ENCODE measurements at regions not wholly inside any gene's neighbourhood (a gene's known extent, or its start where the extent isn't known, plus 50 kb on each side); places are given as distances from the start of the nearest gene placed in this dataset.
"Not testable (repeated sequence)": the region's sequence is repeated elsewhere in the genome, so short reads cannot be mapped to it uniquely, and the experiment has no call there.

DNA sequence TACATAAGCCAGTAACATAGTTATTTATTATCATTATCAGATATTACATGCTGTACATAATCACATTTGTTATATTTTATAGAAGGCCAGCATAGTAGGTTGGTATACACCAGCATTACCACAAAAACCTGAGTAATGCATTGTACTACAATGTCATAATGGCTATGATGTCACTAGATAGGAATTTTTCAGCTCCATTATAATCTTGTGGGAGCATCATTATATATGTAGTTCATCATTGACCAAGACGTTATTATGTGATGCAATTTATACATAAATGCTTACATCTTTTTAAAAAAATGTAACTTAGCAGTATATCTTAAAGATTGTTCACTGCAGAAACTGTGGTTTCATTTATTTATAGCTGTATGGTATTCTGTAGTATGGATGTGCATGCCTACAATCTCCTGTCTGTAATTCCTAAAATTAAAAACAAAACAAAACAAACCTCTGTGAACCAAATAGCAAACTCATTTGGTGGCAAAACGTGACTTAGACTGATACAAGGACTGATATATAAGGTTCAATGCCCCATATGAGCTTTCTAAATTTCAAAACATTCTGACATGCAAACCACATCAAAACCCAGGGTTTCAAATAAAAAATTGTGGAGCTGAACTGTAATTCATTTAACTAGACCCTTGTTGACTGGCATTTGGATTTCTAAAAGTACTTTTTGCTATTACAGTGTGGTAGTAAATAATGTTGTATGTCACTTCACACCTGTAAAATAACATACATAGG is 250.9 kb downstream of the DLEU7 start:
- no peak for DNase-seq

DNA sequence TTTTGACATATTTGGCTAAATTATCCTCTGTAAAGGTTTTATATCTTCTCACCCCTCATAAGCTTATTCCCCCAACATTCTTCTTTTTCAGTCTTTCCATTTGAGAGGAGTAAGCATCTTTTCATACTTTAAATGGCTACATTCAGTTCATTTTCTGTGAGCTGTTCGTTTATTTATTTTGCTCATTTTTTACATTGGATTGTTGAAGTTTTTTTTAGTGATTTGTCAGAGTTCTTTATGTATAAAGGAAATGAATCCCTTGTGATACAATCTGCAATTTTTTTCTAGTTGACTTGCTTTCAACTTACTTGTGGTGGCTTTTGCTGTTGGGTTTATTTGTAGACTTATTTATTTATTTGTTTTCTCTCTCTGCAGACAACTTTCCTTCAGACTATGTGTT is 250.3 kb downstream of the DLEU7 start:
- DNase-seq = no peak

DNA sequence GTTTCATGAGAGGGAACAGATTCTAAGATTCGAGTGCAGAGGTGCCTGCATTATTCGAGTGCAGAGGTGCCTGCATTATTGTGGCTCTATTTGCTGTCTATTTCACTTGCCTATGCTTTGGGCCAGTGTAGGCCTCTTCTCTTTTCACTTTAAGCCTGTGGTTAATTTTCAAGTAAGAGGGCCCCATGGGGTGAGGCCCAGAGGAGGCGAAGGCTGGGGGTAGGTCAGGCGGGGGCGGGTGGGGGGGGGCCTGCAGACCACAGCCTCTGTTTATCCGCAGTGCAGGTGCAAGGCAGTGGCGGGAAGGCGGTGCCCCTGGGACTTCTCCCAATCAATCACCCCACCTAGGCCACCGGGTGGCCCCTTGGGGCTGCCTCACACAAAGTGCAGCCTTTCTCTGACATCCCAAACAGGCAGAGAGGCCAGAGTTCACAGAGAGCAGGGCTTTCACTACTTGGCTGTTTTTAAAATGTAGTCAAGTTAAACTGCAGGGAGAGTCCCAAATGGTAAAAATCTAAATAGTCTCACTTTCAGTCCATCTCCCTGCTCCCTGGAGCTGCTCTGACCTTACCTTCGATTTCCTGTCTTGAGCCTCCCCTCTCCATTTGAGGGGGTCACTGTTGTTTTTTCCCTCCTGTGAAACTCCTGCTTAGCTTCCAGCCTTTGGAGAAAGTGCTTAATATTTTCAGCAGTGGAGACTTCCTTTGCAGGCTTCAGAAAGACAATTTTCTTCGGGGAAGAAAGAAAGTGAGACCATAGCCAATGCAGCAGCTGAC is 249.0 kb downstream of the DLEU7 start:
- peak in 3 of 51 donors; percentile 1 to 12 (median 4) for DNase-seq

DNA sequence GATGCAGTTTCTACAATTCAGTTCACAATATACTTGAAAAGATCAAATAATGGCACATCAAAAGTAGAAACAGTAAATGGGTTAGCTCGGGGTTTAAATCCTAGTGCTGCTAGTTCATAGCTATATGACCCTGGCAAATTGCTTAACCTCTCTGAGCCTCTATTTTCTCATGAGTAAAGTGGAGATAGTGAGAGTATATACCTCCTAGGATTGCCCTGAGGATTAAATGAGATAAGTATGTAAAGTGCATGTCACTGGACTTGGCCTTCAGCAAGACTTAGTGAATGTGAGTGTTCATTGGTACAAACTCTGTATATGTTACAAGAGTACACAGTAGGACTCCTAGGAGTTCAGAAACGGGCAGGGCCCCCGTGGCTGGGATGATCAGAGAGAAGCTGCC is 248.3 kb downstream of the DLEU7 start:
- DNase-seq = no peak

DNA sequence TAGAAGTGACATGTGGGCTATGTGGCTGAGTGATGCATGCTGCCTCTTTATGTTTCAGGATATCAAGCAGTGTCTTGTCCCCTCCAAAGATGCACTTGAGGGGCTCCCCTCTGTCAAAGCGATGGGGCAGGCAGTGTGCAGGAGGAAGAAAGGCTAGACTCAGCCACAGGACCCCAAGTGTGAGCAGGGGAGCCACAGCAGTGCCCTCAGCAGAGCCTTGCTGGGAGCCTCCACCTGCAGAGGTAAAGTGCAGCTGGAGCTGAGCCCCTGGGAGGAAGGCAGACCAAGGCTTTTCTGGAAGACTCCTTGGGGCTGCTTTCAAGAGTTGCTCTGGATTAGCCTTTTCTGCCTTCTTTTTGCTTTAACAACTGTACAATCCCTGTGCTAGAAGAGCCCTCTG is 247.3 kb downstream of the DLEU7 start:
- DNase-seq = no peak

DNA sequence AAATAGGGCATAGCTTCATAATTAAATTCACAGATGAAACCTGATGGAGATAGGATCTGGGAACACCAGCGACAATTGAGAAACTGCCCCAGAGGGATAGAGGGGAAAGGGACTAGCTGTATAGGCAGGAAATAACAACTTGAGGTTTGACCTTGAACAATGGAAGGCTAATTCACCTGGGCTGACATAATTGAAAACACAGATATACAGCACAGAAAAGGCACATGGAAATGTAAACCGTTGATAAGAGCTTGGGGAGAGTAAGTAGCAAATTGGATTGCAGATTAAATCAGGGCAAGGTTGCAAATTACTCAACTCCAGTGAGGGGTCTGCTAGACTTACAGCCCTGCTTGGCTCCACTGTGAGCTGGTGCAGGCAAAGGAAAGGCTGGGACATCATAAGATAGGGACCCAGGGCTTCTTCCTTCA is 246.7 kb downstream of the DLEU7 start:
- DNase-seq = no peak

DNA sequence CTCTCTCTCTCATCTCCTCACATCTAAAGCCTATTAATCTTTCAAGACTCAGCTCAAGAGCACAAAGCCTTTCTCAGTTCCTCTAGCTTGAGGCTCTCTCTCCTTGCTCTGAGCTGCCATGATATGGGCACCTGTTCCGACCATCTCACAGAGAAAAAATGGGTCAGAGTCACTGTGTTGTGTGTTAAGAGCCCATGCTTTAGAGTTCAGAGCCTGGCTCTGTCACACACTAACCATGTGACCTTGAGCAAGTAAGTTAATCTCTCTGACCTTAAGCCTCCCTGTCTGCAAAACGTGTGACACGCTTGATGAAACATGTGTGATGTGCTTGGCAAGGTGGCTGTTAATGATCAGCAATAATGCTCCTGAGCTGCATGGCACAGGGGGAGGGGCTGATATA is 245.2 kb downstream of the DLEU7 start:
- no peak for DNase-seq

DNA sequence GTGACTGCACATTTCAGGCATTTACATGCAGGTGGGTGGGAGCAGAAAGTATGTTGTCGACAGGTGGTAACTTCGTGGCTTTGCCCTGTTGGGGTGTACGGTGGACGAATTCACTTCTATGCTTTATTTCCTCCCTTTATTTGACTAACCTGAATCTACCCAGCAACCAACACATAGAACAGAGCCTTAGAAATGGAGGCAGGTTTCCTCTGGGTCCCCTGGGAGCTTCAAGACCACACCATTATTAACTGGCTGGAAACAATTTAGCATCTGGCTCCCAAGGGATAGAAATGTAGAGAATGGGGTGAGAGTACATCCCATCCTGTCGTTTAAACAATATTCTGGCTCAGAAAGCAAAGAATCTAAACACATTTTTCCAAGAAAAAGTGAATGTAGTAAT is 244.4 kb downstream of the DLEU7 start:
- no peak for DNase-seq

DNA sequence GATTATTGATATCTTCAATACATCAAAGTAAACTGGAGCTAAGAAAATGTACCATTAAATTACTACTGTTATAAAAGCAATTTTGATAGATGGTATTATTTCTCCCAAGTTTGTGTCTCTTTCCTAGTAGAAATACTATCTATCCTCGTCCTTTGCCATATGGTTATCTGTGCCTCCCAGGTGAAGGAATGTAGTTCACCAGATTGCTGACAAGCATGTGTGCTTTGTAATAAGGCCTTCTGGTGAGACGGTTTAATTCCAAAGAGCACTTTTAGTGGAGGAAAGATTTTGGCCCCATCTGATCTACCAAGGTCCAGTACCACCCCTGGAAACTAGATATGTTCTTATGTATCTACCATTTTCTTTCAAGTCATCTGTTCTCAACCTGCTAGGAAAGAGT is 243.6 kb downstream of the DLEU7 start:
- DNase-seq = no peak

DNA sequence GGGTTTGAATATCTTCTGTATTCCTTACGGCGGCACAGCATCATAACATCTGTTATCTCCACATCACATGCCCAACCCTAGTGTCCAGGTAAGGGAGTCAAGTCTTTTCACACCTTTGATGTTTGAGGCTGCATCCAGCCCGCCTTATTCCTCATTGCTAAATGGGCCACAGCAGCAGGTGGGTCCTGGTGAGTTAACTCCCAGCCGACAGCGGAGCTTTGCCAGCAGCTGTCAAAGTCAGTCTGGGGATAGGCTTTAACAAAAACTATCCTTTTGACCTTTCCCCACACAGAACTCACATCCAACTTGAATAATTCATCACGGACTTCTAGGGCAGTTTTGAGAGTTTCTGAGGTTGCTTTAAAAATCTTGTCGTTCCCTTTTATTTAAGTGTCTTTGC is 235.1 kb downstream of the DLEU7 start:
- no peak for DNase-seq

DNA sequence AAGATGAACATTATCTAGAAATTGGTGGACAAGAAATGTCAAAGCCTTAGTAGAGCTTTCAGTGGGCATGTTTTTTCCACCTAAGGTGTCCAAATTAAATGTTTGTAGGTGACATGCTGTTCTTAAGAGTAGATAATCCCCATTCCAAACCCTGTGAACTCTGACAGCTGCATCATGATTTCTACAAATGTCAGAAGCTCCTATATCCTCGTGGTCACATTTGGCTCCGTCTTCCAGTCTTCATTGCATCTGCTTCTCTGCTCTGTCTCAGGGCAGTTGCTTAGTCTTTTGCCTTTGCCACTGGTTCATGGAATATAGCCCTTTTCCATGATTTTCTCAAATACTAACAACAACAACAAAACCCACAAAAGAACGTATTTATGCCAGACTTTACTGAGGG is 234.5 kb downstream of the DLEU7 start:
- no peak for DNase-seq

DNA sequence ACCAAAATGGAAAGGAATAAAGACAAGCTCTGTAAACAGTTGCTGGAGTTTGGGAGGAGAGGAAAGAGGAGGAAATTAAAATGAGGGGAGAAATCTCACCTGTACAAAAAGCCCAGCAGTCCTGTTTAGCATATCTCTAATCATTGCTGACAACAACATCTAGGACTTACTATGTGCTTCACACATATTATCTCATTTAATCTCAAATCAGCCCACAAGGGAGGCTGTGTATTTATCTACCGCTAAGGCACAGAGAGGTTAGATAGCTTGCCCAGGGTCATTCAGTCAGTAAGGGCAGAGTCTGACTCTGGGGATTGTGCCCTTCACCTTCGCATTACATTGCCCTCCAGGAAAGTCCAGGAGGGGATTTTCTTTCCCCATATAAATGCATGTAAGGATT is 233.3 kb downstream of the DLEU7 start:
- DNase-seq = no peak

DNA sequence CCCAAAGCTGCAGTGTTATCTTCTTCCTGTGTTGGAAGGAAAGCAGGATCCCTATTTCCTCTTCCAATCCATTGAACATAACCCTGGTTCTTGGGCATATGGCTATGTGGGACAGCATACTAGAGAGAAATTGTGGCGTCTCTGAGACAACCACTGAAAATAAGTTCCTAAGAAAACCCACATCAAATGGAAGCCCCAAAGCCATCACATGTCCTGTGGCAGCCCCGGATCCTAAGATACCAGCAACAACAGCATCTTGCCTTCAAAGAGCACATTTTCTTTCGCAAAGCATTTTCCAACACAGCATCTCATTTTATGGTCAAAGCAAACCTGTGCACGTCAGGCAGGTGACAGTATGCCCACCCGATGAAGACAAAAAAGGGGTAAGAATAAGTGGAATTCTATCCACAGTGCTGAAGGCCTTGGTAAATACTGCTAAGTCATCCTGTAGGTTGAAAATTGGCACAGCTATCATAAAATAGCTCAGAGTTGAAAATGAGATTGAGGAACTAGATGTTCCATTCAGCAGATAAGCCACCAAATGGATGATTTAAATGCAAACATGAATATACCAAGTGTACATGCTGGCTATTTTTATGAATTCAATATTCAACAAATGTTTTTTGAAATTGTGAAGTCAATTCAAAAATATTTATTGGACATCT is 232.2 kb downstream of the DLEU7 start:
- no peak for DNase-seq

DNA sequence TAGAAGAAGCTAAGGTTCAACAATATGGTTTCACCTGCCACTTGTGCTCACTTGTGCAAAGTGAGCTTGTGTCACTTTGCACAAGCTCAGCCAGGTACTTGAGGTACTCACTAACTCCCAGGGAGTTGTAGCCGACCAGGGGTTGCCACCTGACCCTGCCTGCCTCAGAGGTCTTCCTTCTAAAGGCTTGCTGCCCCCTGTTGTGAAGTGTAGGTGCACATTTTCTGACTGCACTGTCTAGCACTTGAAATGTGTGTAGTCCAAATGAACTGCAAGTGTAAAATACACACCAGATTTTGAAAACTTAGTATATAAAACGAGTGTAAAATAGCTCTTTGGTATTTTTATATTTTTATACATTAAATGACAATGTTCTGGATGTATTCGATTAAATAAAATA is 230.8 kb downstream of the DLEU7 start:
- no peak for DNase-seq

DNA sequence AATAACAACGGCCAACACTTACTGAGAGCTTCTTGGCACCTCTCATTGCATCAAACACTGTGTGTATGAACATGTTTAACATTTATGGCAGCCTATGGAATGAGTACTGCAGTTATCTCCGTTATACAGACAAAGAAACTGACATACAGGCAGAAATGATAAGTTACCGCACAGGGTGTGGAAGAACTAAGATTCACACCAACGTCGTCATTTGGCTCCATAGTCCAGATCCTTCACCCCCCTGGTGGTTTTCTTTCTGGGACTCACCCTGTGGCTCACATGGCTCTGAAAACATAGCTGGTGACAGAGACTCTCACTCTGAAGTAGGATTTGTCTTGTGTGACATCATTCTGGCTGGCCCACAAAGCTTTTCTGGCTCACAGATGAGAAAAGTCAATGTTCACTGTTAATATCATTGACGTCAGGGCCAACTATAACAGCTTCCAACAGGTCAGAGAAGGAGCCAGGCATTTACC is 230.1 kb downstream of the DLEU7 start:
- no peak for DNase-seq

DNA sequence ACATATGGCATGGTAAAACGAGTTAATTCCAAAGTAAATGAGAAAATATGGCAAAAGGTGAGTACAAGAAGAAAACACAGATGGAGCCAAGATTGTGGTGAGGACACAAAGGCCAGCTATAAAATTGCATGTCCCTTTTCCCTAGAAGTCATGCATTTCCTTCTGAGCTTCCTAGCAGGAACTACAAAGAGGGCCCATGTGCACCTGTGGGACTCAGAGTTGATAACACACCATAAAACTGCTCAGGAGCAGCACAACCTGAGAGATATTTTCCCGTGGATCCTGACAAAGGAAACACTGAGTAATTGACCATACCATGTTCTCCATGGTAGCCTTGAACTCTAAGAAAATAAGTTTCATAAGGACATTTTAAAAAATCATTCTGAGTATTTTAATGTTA is 228.3 kb downstream of the DLEU7 start:
- no peak for DNase-seq

DNA sequence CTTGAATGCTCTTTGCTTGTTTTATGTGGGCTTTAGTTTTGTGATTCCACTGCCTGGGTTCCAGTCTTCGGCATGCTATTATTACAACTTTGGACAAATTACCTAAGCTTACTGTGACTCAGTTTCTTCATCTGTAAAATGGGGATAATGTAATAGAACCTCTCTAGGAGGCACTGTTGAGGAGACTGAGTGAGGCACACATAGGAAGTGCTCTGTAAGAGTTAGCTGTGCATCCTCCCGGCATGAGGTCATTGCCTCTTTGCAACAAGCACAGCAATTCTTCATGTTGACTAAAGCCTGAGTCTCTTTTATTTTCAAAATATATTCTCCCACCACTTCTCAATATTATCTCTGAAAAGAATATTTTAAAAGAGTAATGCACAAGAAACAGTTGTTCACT is 227.4 kb downstream of the DLEU7 start:
- DNase-seq = no peak

DNA sequence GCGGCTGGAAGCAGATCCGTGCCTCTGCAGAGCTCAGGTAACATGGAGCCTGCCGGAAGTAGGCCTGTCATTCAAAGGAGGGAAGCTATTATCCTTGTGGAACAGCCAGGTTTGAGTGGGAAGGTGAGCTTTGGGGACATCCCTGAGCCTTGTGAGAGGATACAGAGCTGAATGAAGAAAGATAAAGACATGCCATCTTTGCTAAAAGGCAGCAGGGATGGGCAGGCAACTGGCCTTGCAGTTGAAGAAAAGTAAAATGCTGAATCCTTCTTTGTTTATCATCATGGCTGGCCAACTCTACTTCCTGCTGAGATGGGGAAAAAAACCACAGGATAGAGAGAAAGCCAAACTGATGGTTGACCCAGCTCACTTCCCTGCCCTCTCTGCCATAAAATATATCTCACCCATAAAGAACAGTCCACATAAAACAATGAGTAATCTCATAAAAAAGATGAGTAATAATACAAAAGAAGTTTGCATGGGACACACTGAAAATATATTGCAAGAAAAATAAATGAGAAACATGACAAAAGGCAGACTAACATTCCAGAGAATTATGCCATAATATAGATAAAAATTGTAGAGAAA is 226.3 kb downstream of the DLEU7 start:
- no peak for DNase-seq

DNA sequence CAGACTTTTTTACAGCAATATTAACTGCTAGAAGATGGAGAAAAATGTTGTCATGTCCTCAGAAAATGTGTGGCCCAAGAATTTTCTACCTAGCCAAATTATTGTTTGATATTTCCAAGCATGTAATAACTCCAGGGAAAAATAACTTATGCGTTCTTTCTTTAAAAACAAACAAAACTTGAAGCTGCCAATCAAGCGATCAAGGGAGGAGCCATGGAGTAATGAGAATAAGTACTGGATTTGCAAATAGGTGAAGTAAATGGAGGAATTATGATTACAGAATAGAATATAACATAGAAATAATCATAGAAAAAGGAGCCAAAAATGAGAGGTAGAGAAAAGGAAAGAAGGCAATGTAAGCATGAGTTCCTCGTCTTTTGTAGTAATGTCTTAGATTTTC is 225.3 kb downstream of the DLEU7 start:
- DNase-seq = no peak

DNA sequence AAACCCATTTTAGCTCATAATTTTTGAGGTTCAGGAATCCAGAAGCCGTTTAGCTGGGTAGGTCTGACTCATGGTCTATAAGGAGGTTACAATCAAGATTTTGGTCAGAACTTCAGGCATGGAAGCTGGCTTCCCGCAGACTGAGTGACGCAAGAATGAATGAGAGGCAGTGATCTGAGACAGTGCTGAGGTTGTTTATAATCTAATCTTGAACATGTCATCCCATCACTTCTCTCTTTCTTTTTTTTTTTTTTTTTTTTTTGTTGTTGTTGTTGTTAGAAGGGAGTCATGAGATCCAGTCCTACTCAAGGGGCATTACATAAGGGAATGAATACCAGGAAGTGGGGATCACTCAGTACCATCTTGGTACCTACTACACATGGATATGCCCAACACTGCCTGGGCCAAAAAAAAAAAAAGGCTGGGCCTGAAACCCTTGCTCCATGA is 217.4 kb downstream of the DLEU7 start:
- DNase-seq = no peak

DNA sequence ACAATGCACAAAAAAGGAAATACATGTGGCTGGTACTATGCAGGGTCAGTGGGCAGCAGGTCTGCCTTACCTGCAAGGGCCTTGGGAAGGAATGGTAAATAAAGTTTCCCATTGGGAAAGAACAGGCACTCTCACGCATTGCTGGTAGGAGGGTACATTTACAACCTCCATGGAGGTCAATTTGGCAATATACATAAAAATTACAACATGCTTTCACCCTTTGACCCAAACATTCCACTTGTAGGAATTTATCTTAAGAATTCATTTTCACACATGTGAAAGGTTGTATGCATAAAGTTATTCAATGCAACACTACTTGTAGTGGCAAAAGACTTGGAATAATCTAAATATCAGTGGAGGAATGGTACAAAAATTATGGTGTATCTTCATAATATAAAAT is 216.4 kb downstream of the DLEU7 start:
- no peak for DNase-seq

DNA sequence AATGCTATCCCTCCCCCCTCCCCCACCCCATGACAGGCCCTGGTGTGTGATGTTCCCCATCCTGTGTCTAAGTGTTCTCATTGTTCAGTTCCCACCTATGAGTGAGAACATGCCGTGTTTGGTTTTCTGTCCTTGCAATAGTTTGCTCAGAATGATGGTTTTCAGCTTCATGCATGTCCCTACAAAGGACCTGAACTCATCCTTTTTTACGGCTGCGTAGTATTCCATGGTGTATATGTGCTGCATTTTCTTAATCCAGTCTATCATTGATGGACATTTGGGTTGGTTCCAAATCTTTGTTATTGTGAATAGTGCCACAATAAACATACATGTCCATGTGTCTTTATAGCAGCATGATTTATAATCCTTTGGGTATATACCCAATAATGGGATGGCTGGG is 215.0 kb downstream of the DLEU7 start:
- not testable (repeated sequence) for DNase-seq
